HG03108 (cell line): ENCODE measurements at regions not wholly inside any gene's neighbourhood (a gene's known extent, or its start where the extent isn't known, plus 50 kb on each side); places are given as distances from the start of the nearest gene placed in this dataset.
"Not testable (repeated sequence)": the region's sequence is repeated elsewhere in the genome, so short reads cannot be mapped to it uniquely, and the experiment has no call there.

Source experiments
- ATAC-seq: cut with Tn5 transposase; IDR thresholded peaks from one replicate; pipeline ENCODE4 v1.9.1; 2021; ENCODE audit warnings: moderate library complexity; ENCODE audit not compliant: unreplicated experiment

DNA sequence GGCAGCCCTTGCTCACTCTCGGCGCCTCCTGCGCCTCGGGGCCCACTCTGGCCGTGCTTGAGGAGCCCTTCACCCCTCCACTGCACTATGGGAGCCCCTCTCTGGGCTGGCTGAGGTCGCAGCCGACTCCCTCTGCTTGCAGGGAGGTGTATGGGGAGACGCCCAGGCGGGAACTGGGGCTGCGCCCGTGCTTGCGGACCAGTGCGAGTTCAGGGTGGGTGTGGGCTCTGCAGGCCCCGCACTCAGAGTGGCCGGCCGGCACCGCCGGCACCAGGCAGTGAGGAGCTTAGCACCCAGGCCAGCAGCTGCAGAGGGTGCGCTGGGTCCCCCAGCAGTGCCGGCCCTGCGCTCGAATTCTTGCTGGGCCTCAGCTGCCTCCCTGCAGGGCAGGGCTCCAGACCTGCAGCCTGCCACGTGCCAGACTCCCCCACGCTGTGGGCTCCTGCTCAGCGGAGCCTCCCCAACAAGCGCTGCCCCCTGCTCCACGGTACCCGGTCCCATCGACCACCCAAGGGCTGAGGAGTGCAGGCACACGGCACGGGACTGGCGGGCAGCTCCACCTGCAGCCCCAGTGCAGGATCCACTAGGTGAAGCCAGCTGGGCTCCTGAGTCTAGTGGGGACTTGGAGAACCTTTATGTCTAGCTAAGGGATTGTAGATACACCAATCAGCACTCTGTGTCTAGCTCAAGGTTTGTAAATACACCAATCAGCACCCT is 54.0 kb upstream of the WWC2 start:
- ATAC-seq = not testable (repeated sequence)

DNA sequence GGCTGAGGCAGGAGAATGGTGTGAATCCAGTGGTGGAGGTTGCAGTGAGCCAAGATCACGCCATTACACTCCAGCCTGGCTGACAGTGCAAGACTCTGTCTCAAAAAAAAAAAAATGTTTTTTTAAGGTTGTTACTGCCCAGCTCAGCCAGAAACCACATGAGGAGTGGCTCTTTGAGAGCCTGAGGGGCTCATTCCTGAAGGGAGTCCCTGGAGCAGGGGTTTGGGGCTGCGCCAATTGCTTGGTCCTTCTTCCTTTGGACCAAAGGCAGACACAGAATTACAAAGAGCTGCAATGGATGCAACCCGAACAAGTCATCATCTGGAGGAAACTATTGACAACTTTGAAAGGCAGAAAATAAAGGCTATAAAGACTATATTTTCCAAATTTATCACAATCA is 60.6 kb upstream of the WWC2 start:
- no peak for ATAC-seq

DNA sequence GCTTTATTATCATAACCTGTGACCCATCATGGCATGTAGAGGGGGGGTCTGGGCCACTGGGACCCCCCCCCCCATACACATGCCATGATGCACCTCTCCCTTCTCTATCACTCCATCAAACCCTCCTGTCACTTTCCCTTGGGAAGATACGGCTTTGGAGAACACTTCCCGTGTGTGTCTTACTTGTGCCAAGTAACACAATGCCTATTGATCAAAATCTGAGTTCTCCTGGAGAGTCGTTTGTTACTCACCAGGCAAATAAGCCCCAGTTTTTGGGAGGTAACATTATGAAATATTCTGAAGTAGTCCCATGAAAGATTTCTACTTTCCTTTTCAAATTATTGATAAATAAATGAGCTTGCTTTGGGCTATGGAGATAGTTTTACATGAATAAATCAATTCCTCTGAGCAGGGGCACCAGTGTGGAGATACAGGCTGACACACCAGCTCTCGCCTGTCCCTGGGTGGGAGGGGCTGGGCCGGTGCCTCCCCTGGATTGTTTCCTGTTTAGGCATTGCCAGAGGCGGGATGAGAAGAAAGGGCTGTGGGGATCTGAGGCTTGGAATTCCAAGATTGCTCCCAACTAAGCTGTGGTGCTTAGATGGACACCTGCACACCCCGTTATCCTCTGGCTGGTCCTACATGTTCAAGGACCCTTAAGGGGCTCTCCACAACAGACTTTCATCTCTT is 63.2 kb upstream of the WWC2 start:
- ATAC-seq = no peak

DNA sequence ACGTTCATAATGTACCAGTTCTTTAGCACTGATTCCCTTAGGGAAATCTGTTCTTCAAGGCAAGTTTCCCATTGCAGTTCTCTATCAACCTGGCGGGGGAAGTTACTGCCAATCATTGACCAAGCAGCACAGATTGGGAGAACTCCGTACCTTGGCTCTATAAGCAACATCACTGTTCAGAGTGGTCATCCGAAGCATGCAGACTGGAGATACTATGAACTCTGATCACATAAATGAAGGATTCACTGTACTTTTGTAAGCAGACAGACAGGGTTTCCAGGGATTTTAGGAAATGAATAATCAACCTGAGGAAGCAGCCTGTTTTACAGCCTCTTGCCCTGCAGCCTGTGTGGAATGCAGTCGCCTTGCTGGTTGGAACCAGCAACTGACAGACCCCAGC is 63.8 kb upstream of the WWC2 start:
- ATAC-seq = no peak

DNA sequence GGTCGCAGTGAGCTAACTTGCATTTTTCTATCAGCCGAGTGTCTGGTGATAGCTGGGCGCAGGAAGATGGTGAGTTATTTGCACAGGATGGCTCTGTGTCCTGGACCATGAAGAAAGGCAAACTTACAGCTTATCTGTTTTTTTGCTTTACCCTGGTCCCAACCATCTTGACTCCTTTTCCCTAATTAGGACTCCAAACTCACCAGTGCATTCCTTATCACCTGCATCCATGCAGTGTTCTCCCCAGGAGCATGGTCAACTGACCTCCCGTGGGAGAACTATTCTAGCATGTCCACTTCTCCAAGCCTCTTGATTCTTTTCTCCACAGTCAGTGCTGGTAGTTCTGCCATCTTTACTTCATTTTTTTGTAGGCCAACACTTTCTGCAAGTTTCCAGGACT is 68.2 kb upstream of the WWC2 start:
- no peak for ATAC-seq

DNA sequence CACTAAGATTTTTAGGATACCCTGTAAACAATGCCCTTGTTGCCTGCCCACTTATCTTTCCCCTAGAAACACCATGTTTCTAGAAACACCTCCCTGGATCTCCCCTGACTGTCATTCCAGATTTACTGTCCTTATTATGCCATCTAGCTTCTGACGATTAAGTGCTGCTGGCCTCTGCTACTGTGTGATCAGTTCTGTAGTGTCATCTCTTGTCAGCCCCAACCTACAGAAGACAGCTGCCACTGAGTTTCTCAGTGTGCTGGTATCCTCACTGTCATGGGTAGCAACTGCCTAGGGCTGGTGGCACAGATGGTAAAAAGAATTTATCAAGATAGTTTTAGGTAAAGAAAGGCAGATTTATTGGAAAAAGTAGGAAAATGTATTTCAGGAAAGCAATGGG is 68.7 kb upstream of the WWC2 start:
- no peak for ATAC-seq

DNA sequence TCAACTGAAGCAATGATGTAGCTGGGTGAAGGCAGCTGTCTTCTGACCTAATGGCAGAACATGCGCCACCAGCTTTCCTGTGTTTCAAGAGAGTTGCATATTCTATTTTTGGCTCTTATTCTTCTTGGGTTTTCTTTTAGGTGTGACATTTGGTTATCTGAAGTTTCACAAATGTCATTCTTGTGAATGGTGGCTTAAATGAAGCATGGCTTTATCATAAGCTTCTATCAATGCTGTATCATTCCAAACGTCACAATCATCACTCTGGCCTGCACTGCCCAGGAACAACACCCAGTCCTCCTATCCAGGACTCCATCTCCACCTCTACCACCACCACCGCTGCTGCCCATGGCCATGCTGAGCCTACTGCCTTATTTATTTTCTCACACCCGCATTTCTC is 69.7 kb upstream of the WWC2 start:
- ATAC-seq = no peak

DNA sequence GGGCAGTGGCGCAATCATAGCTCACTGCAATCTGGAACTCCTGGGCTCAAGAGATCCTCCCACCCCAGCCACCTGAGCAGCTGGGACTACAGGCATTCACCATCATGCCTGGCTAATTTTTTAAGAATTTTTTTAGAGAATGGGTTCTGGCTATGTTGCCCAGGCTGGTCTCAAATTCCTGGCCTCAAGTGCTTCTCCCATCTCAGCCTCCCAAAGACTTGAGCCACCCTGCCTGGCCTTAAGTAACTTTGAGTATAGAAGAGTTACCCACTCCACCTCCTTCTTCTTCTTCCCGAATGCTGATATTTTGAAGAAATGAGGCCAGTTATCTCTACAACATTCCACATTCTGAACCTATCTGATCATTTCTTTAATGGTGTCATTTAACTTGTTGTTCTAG is 72.4 kb upstream of the WWC2 start:
- no peak for ATAC-seq

DNA sequence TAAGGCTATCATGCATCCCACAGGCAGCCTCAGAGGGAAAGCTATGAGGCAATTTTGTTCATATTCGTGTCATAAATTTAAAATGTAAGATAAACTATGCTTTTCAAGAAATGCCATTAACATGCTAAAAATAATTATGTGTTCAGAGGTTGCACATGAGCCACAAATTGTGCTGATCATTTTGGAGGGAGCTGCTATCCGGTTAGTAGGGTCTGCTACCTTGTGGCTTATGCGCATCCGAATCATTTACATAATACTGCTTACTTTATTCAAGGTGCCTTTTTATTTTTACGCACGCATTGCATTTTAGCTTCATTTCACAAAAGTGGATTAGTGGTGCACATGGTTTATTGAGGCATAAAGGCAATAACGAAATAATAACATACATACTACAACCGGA is 76.4 kb upstream of the WWC2 start:
- no peak for ATAC-seq

DNA sequence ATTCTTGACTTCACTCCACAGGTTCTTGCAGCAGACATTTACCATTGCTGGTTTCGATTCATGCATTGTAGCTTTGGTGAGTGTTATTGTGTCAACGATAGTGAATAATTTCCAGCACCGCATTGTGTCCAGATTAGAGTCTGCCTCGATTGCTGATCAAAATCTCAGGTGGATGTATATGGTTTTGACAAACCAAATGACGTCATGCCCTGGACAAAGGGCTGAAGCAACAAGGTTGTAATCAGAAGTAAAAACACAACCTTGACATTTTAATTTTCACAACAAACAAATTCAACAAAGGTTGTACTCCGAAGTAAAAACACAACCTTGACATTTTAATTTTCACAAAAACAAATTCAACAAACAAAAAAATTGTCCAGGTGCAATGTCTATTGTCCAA is 81.1 kb upstream of the WWC2 start:
- ATAC-seq = no peak

DNA sequence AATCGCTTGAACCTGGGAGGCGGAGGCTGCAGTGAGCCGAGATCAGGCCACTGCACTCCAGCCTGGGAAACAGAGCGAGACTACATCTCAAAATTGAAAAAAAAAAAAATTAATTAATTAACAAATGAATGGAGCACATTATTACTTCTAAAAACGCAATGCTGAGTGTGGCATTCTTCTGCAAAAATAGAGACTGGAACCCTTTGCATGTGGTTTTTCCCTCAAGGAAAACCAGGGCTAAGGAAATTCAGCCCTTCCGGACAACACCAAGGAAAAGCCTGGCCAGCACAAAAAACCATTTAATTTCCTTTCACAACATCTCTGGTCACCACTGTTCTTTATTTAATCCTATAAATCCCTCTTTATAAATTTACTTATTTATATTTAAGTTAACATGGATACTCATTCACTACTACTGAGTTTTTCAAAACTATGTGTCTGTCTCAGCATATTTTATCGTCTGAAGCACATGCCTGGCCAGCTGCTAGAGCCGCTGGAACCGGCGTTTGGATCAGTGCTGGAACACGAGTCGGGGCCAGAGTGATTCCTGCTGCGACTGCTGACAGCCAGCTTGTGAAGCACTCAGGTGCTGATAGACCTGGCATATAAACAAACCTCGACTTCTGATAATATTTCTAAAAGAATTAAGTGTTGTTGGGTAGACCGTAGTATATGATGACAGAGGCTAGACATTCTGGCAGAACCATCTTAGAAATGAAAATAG is 84.5 kb upstream of the WWC2 start:
- no peak for ATAC-seq

DNA sequence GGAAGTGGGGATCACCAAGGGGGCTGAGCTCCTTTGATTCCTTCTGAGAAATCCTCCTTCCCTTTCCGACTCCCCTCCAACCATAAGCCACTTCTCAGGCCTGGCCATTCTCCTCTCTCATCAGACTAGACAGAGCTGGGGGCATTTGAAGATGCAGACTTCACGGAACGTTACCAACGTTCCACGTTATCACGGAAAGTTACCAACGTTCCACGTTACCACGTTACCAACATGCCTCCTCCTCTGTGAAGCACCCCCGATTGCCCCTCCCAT is 85.4 kb upstream of the WWC2 start:
- no peak for ATAC-seq

DNA sequence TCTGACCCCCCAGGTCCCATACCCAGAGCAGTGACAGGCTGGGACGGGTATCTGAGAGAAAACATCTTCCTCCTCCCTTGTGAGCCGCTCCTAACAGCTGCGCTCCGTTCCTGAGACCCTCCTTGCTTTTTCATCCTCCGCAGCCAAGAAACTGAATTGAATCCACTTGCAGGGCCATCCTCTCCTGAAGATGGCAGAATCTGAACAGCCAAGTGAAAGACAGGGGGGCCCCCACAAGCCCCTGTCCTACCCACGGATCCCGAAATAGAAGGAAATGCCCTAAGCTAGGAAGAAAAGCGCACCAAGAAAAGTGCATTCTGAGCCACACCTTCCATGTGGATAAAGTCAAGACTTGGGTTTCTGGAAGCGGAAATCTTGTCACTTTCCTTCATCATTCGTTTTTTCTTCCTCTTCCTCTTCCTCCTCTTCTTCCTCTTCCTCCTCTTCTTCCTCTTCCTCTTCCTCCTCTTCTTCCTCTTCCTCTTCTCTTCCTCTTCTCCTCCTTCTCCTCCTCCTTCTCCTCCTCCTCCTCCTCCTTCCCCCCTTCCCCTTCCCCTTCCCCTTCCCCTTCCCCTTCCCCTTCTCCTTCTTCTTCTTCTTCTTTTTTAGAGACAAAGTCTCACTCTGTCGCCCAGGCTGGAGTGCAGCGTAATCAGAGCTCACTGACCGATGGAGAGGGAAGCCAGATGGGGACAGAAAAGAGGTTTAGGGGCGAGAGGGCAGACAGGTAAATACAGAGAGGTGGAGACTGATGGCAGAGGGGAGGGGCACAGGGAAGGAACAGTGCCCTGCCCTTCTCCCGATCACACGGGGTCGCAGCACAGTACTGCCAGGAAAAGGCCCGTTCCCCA is 86.0 kb upstream of the WWC2 start:
- ATAC-seq = no peak

DNA sequence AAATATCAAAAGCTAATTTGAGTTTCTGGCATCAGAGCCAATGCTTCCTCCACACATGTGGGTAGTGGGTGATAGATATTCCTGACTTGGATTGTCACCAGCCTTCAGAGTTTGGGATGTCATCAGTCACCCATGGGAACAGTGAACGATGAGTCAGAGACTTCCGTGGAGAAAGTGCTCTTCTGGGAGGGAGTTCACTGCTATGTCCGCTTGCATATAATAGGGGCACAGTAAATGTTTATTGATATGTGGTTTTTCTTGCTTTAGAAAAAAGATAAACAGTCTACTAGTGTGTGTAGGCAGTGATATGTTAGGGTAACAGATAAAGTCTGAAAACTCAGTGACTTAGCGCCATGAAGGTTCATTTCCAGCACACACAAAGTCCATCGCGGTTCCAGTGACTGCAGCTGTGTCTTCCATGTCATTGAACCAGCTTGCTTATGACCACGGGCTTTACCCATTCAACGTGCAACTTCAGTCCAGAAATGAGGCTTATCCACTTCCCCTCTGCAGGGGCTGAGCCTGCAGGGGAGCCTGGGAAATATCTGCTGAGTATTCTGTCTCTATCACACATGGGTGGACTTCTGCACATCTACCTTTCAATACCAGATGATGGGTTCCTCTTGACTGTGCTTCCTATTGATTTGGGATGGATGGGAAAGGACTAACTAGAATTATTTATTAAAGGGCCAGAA is 87.7 kb upstream of the WWC2 start:
- ATAC-seq = no peak

DNA sequence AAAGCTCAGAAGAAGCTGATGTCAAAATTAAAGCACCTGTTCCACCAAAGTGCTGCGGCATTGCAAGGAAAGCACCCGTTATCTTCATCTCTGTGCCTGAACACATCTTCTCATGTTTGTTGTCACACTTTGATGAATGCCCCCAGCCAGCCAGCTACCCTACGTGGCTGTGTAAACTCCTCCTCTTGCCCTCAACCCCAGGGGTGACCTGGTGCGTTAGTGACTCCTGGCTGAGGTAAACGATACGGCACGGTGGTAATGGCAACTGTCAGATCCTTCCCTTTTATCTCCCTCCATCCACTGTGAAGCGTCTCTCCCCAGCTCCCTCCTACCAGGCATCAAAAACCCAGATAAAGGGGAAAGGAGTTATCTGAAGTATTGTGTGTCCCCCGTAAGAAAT is 90.6 kb upstream of the WWC2 start:
- no peak for ATAC-seq

DNA sequence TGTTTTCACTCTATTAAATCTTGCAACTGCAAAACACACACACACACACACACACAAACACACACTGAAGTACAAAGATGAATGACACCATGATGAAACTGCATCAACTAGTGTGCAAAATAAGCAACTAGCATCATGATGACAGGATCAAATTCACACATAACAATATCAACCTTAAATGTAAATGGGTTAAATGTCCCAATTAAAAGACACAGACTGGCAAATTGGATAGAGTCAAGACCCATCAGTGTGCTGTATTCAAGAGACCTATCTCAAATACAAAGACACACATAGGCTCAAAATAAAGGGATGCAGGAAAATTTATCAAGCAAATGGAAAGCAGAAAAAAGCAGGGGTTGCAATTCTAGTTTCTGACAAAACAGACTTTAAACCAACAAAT is 87.2 kb upstream of the DCTD start:
- ATAC-seq = not testable (repeated sequence)

DNA sequence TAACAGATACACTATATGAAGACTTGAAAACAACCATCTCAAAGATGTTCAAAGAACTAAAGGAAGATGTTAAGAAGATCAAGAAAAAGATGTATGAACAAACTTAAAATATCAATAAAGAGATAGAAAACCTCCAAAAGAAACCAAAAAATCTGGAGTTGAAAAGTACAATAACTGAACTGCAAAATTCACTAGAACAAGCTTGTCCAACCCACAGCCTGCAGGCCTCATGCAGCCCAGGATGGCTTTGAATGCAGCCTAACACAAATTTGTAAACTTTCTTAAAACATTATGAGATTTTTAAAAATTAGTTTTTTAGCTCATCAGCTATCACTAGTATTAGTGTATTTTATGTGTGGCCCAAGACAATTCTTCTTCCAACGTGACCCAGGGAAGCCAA is 77.0 kb upstream of the DCTD start:
- ATAC-seq = no peak

DNA sequence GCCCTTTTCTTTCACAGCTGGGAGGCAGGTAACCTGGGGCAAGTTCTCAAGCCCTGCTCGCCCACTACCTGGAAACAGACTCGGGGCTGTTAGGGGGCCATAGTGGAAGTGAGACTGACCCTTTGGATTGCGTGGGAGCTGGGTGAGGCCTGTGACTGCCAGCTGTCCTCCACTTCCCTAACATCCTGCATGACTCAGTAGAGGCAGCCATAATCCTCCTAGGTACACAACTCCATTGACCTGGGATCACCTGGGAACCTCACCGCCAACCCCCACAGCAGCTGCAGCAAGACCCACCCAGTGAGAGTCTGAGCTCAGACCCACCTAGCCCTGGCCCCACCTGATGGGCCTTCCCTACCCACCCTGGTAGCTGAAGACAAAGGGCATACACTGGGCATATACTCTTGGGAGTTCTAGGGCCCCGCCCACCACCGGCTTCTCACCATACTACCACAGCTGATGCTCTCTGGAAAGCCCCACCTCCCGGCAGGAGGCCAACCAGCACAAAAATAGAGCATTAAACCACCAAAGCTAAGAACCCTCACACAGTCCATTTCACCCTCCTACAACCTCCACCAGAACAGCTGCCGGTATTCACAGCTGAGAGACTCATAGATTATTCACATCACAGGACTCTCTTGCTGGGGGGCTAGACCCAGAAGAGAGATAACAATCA is 61.1 kb upstream of the DCTD start:
- ATAC-seq = peak; percentile 59

DNA sequence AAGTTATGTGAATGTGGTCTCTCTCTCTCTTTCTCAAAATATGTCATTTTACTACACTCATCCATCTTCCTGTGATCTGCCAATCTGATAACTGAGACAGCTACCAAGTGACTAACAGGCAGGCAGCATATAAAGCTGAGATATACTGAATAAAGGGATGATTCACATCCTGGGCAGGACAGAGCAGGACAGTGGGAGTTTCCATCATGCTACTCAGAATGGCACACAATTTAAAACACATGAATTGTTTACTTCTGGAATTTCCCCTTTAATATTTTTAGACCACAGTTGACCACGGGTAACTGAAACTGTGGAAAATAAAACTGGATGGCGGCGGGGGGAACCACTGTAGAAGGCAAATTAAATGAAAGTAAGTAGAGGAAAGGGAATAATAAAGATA is 58.6 kb upstream of the DCTD start:
- peak; percentile 75 for ATAC-seq

DNA sequence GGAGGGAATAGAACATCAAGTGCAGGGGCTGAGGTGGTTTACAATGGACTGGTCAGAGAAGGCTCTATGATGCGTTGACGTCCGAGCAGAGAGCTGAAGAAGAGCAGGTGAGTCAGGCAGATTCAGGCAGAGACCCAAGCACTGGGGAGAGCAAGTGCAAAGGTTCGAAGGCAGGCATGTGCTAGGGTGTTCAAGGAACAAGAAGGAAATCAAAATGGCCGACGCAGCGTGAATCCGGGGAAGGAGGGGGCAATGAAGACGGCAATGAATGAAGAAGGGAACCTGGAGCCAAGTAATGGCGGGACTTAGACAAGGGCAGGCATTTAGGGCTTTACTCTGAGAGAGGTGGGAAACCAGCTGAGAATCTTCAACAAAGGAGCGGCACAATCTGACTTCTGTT is 56.8 kb upstream of the DCTD start:
- ATAC-seq = no peak
